ENCODE measurements at regions not wholly inside any gene's neighbourhood (a gene's known extent, or its start where the extent isn't known, plus 50 kb on each side); places are given as distances from the start of the nearest gene placed in this dataset.

DNA sequence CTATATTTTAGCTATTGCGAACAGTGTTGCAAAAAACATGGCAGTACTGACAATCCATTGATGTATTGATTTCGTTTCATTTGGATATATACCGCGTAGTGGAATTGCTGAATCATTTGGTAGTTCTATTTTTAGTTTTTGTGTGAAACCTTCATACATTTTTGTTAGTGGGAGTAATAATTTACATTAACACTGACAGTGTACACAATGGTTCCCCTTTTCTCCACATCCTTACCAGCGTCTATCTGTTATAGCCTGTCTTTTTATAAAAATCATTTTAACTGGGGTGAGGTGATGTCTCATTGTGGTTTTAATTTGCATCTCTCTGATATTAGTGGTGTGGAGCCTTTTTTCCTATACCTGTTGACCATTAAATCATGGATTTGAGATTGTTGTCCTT is 392.4 kb upstream of the ALCAM start:
- TF ChIP-seq SP1 (IDR thresholded peaks at IDR 0.05), result no peak
- no peak for TF ChIP-seq FOXA1 (IDR thresholded peaks at IDR 0.05)
- TF ChIP-seq BHLHE40 (IDR thresholded peaks at IDR 0.05; ENCODE audit: borderline replicate concordance), result no peak
- no peak for TF ChIP-seq TARDBP (IDR thresholded peaks at IDR 0.05)
- TF ChIP-seq SUZ12 (IDR thresholded peaks at IDR 0.05), result no peak
- TF ChIP-seq, protein P1, sequence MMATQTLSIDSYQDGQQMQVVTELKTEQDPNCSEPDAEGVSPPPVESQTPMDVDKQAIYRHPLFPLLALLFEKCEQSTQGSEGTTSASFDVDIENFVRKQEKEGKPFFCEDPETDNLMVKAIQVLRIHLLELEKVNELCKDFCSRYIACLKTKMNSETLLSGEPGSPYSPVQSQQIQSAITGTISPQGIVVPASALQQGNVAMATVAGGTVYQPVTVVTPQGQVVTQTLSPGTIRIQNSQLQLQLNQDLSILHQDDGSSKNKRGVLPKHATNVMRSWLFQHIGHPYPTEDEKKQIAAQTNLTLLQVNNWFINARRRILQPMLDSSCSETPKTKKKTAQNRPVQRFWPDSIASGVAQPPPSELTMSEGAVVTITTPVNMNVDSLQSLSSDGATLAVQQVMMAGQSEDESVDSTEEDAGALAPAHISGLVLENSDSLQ (IDR thresholded peaks at IDR 0.05), result no peak
- TF ChIP-seq LEF1 (IDR thresholded peaks at IDR 0.05; ENCODE audit: borderline replicate concordance), result no peak
- no peak for TF ChIP-seq FOXM1 (IDR thresholded peaks at IDR 0.05; ENCODE audit: borderline replicate concordance)
- no peak for TF ChIP-seq L3MBTL2 (conservative IDR thresholded peaks at IDR 0.05)

Measured in HEK293T (cell line).